ENCODE measurements at regions not wholly inside any gene's neighbourhood (a gene's known extent, or its start where the extent isn't known, plus 50 kb on each side); places are given as distances from the start of the nearest gene placed in this dataset.
"Not testable (repeated sequence)": the region's sequence is repeated elsewhere in the genome, so short reads cannot be mapped to it uniquely, and the experiment has no call there.

DNA sequence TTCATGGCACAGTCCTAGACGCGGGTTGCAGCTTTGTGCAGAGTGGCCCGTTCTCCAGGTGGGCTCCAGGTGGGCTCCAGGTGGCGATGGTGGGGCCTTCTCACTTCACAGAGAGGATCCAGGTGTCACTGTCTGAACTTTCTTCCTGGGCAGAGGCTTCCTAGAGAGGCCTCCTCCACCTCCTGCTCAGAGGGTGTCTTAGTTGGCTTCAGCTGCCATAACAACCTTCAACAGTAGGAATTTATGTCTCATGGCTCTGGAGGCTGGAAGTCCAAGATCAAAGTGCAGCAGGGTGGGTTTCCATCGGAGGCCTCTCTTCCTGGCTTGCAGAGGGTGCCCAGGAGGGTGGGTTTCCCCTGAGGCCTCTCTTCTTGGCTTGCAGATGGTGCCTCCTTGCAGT lies 125.1 kb downstream of the GLRX3 start:
- H3K4me1 ChIP-seq, result no peaks in the 10 kb centered on the region
- intact Hi-C loops (cut with DNase I), result no loop called here
- no peak overlapping the region for H3K4me3 ChIP-seq
- no peak for DNase-seq (ENCODE audit: low spot score in 2 of 2)
- no peaks in the 10 kb centered on the region for H3K27me3 ChIP-seq
- TF ChIP-seq, protein P1, sequence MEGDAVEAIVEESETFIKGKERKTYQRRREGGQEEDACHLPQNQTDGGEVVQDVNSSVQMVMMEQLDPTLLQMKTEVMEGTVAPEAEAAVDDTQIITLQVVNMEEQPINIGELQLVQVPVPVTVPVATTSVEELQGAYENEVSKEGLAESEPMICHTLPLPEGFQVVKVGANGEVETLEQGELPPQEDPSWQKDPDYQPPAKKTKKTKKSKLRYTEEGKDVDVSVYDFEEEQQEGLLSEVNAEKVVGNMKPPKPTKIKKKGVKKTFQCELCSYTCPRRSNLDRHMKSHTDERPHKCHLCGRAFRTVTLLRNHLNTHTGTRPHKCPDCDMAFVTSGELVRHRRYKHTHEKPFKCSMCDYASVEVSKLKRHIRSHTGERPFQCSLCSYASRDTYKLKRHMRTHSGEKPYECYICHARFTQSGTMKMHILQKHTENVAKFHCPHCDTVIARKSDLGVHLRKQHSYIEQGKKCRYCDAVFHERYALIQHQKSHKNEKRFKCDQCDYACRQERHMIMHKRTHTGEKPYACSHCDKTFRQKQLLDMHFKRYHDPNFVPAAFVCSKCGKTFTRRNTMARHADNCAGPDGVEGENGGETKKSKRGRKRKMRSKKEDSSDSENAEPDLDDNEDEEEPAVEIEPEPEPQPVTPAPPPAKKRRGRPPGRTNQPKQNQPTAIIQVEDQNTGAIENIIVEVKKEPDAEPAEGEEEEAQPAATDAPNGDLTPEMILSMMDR (IDR thresholded peaks at IDR 0.05), result no peak
- H3K27ac ChIP-seq, result no peak overlapping the region
- H3K36me3 ChIP-seq, result no peaks in the 10 kb centered on the region
- H3K9me3 ChIP-seq, result no peaks in the 10 kb centered on the region

DNA sequence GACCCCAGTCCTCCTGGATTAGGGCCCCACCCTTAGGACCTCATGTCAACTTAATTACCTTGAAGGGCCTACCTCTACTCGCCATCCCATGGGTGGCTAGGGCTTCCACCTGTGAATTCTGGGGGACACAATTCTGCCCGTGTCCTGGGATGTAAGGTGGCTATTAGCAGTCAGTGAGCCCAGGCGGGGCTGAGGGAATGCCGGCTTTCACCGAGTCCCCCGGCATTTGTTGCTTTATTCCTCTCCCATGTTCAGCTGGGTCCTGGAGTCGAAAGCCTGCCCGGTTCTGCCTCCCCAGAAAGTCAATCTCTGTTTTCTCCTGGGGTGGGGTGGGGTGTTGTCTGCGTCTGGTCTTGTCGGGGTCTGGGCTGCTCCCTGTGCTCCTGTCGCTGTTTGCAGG lies 125.6 kb downstream of the GLRX3 start:
- intact Hi-C loops (cut with DNase I), result no loop called here
- Histone ChIP-seq H3K4me1 (no peaks in the 10 kb centered on the region), H3K27ac (no peak overlapping the region), H3K27me3 (no peaks in the 10 kb centered on the region), H3K4me3 (no peak overlapping the region), H3K9me3 (no peaks in the 10 kb centered on the region), H3K36me3 (no peaks in the 10 kb centered on the region)
- TF ChIP-seq, protein P1 (IDR thresholded peaks at IDR 0.05), result no peak
- no peak for DNase-seq (ENCODE audit: low spot score in 2 of 2)

DNA sequence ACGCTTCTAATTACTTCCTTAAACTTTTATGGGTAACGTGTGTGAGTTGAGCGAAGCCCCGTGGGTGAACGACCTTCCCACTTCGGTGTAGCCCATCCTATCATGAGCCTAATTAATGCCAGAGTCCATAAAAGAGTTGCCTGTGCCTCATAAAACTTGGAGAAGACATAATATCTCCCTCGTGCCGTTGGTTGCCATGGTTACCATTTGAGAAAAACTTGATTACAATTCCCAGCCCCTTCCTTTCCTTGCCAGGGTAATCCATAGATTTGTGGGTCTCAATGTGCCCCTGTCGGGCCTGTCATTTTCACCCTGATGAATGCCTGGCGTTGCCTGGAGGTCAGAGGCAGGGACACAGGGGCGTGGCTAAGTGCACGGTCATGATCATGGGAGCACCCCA lies 127.1 kb downstream of the GLRX3 start:
- TF ChIP-seq, protein P1 (IDR thresholded peaks at IDR 0.05), result no peak
- intact Hi-C loops (cut with DNase I), result no loop called here
- no peak for DNase-seq (ENCODE audit: low spot score in 2 of 2)
- Histone ChIP-seq H3K4me3 (no peak overlapping the region), H3K27ac (no peak overlapping the region), H3K36me3 (no peaks in the 10 kb centered on the region), H3K27me3 (no peaks in the 10 kb centered on the region), H3K4me1 (no peaks in the 10 kb centered on the region), H3K9me3 (no peaks in the 10 kb centered on the region)

DNA sequence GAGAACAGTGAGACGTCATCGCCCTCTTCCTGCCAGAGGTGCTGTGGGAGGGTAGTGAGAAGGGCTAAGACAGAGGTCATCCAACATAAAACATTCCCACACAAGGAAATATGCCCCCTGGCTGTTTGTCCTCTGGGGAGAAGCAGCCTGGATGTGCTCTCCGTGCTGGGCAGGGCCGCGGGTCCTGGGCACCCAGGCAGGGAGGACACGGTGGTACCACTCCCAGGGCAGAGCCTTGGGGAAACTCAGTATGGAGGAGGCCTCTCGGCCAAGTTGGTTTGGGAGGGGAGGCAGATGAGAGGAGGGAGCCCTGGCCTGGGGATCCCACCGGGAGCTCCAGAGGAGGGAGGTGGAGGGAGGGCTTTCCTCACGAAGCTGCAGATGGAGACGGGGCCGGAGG lies 129.4 kb downstream of the GLRX3 start:
- no peak for DNase-seq (ENCODE audit: low spot score in 2 of 2)
- Histone ChIP-seq H3K27ac (no peak overlapping the region), H3K36me3 (no peaks in the 10 kb centered on the region), H3K27me3 (no peaks in the 10 kb centered on the region), H3K4me3 (no peak overlapping the region), H3K9me3 (no peaks in the 10 kb centered on the region), H3K4me1 (no peaks in the 10 kb centered on the region)
- TF ChIP-seq, protein P1 (IDR thresholded peaks at IDR 0.05), result no peak
- intact Hi-C loops (cut with DNase I), result no loop called here

DNA sequence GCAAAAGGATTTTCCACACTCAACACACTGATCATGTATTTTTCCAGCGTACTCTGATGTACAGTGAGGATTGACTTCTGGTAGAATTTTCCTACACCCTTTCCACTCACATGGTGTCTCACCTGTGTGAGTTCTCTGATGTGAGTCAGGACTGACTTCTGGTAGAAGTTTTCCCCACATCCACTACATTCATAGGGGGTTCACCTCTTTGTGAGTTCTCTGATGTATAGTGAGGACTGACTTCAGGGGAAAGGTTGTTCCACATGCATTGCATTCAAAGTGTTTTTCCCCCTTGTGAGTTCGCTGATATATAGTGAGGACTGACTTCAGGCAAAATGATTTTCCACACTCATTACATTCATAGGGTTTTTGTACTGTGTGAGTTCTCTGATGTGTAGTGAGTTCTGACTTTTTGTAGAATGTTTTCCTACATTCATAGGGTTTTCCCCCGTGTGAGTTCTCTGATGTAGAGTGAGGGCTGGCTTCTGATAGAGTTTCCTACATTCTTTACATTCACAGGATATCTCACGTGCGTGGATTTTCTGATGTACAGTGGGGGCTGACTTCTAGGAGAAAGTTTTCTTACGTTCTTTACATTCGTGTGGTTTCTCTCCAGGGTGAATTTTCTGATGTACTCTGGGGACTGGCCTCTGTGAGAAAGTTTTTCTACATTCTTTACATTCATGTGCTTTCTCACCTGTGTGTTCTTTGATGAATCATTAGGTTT lies 146.5 kb downstream of the GLRX3 start:
- no peak for DNase-seq (ENCODE audit: low spot score in 2 of 2)
- intact Hi-C loops (cut with DNase I), result no loop called here
- H3K9me3 ChIP-seq, result peaks cover 21 to 84% of the 10 kb centered on the region in 2 donors
- no peaks in the 10 kb centered on the region for H3K36me3 ChIP-seq
- no peaks in the 10 kb centered on the region for H3K4me1 ChIP-seq
- no peak overlapping the region for H3K27ac ChIP-seq
- H3K27me3 ChIP-seq, result no peaks in the 10 kb centered on the region
- H3K4me3 ChIP-seq, result no peak overlapping the region
- TF ChIP-seq, protein P1 (IDR thresholded peaks at IDR 0.05), result no peak

DNA sequence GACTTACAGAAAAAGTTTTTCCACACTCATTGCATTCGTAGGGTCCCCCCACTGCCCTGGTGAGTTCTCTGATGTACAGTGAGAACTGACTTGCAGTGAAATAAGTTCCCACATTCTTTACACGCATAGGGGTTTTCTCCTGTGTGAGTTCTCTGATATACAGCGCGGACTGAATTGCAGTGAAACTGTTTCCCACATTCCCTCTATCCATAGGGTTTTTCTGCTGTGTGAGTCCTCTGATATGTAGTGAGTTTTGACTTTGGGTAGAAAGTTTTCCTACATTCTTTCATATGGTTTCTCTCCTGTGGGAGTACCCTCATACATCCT lies 147.0 kb downstream of the GLRX3 start:
- no peak overlapping the region for H3K4me3 ChIP-seq
- no peaks in the 10 kb centered on the region for H3K4me1 ChIP-seq
- no peaks in the 10 kb centered on the region for H3K36me3 ChIP-seq
- no peaks in the 10 kb centered on the region for H3K27me3 ChIP-seq
- intact Hi-C loops (cut with DNase I), result no loop called here
- TF ChIP-seq, protein P1 (IDR thresholded peaks at IDR 0.05), result no peak
- H3K9me3 ChIP-seq, result peaks cover 21 to 79% of the 10 kb centered on the region in 2 donors
- DNase-seq (ENCODE audit: low spot score in 2 of 2), result no peak
- no peak overlapping the region for H3K27ac ChIP-seq

DNA sequence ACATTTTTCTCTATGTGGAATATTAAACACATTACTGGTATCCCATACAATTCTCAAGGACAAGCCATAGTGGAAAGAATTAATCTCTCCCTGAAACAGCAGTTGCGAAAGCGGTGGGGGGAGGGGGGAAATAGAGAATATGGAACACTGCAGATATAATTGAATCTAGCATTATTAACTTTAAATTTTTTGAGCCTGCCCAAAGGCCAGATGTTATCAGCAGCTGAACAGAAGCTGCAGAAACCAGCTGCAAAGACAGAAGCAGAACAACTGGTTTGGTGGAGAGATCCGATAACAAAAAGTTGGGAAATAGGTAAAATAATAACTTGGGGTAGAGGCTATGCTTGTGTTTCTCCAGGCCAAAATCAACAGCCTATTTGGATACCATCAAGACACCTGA lies 159.6 kb downstream of the GLRX3 start:
- not testable (repeated sequence) for H3K27ac ChIP-seq, H3K4me1 ChIP-seq

More for the DNA sequence above, 159.6 kb downstream of the GLRX3 start:
- H3K36me3 ChIP-seq; H3K27me3 ChIP-seq; DNase-seq (ENCODE audit: low spot score in 2 of 2); intact Hi-C loops (cut with DNase I); H3K4me3 ChIP-seq: not testable (repeated sequence)
- H3K9me3 ChIP-seq, result peaks cover 7 to 18% of the 10 kb centered on the region in 2 donors

All from ascending aorta (tissue), 2 donors.